Keratinocyte (primary cell): ENCODE measurements at regions not wholly inside any gene's neighbourhood (a gene's known extent, or its start where the extent isn't known, plus 50 kb on each side); places are given as distances from the start of the nearest gene placed in this dataset.

Experiments used
- DNase-seq: peaks from one replicate; pipeline ENCODE4 v3.0.0-alpha.2; 2011; ENCODE audit warnings: low read depth, missing footprints, low spot score
- FAIRE-seq: peaks from 2 replicates; lab custom pipeline; 2011; peaks lifted over from hg19 to GRCh38; lab: Jason Lieb, UNC
- H2AFZ ChIP-seq: 2 replicates; pipeline ENCODE4 v1.6.0; 2012; ENCODE audit warnings: low read length, control low read depth, inconsistent platforms; ENCODE audit not compliant: control insufficient read depth
- H3K27ac ChIP-seq: 2 replicates; pipeline ENCODE4 v1.5.1; 2011; ENCODE audit warnings: low read length; ENCODE audit not compliant: control insufficient read depth, insufficient read depth
- H3K27me3 ChIP-seq: 3 replicates; pipeline ENCODE4 v1.6.0; 2011; ENCODE audit warnings: low read length; ENCODE audit not compliant: control insufficient read depth, insufficient read depth; ENCODE audit errors: extremely low read depth
- H3K36me3 ChIP-seq, 2 experiments: 2 replicates in 1 of 2; 3 replicates in 1 of 2; pipeline ENCODE4 v1.5.1; 2011; ENCODE audit warnings: low read length in 2 of 2, mild to moderate bottlenecking in 1 of 2; ENCODE audit not compliant: control insufficient read depth in 2 of 2, insufficient read depth in 2 of 2; ENCODE audit errors: extremely low read depth in 1 of 2
- H3K4me1 ChIP-seq: 3 replicates; pipeline ENCODE4 v1.5.1; 2011; ENCODE audit warnings: low read length; ENCODE audit not compliant: control insufficient read depth, insufficient read depth; ENCODE audit errors: extremely low read depth
- H3K4me2 ChIP-seq: 3 replicates; pipeline ENCODE4 v1.6.0; 2011; ENCODE audit warnings: low read depth, low read length; ENCODE audit not compliant: control insufficient read depth, insufficient read depth; ENCODE audit errors: extremely low read depth
- H3K4me3 ChIP-seq, 3 experiments: fragments of 200-600 bp in 1 of 3; sonication (generic) in 1 of 3; 2 replicates in 2 of 3; 3 replicates in 1 of 3; pipeline ENCODE4 v1.5.1; 2011 to 2016; ENCODE audit warnings: low read length in 3 of 3, mild to moderate bottlenecking in 3 of 3, control low read depth in 2 of 3, inconsistent platforms in 1 of 3, low read depth in 1 of 3, mixed read lengths in 1 of 3, mixed run types in 1 of 3, moderate library complexity in 1 of 3; ENCODE audit not compliant: control insufficient read depth in 2 of 3, insufficient read depth in 2 of 3; ENCODE audit errors: extremely low read depth in 1 of 3
- H3K79me2 ChIP-seq: 2 replicates; pipeline ENCODE4 v1.6.0; 2012; ENCODE audit warnings: low read length; ENCODE audit not compliant: control insufficient read depth, insufficient read depth
- H3K9ac ChIP-seq: 3 replicates; pipeline ENCODE4 v1.6.0; 2011; ENCODE audit warnings: low read length; ENCODE audit not compliant: control insufficient read depth, insufficient read depth; ENCODE audit errors: extremely low read depth
- H3K9me1 ChIP-seq: 3 replicates; pipeline ENCODE4 v1.6.0; 2011; ENCODE audit warnings: low read length; ENCODE audit not compliant: control insufficient read depth, insufficient read depth; ENCODE audit errors: extremely low read depth
- H3K9me3 ChIP-seq: 2 replicates; pipeline ENCODE4 v1.5.1; 2012; ENCODE audit warnings: low read depth, low read length; ENCODE audit not compliant: control insufficient read depth
- H4K20me1 ChIP-seq: 3 replicates; pipeline ENCODE4 v1.6.0; 2011; ENCODE audit warnings: low read length; ENCODE audit not compliant: control insufficient read depth, insufficient read depth; ENCODE audit errors: extremely low read depth
- EZH2 ChIP-seq: IDR thresholded peaks from one replicate; pipeline ENCODE4 v1.6.1; 2012; ENCODE audit warnings: inconsistent platforms, mild to moderate bottlenecking, low read length, moderate library complexity
- dilution Hi-C: fragments of 300-500 bp; cut with MboI; formaldehyde crosslinking; loops from one replicate; pipeline ENCODE4 v1.7.0; 2020; ENCODE audit warnings: low sequenced_read_pairs; ENCODE audit not compliant: extremely low pct_ligation_motif_present
- TF ChIP-seq, protein P1 (sequence below), 3 experiments: IDR thresholded peaks in 1 of 3; conservative IDR thresholded peaks in 1 of 3; optimal IDR thresholded peaks in 1 of 3; 2 replicates in 2 of 3; 3 replicates in 1 of 3; pipeline versions ENCODE3 to v1.5.1; 2011; ENCODE audit warnings: low read length in 3 of 3, mild to moderate bottlenecking in 3 of 3, moderate library complexity in 2 of 3, control low read depth in 1 of 3, inconsistent platforms in 1 of 3; ENCODE audit not compliant: insufficient read depth in 2 of 3; ENCODE audit errors: extremely low read depth in 1 of 3

GRCh38 chr2:40540026-40540425, 88.1 kb upstream of the SLC8A1 start:
- Histone ChIP-seq H3K79me2 (no peaks in the 10 kb centered on the region), H3K36me3 (no peaks in the 10 kb centered on the region), H3K27ac (no peak overlapping the region), H3K4me1 (no peaks in the 10 kb centered on the region), H3K9me3 (no peaks in the 10 kb centered on the region), H3K9ac (no peak overlapping the region), H3K9me1 (no peaks in the 10 kb centered on the region), H2AFZ (no peak overlapping the region), H3K27me3 (no peaks in the 10 kb centered on the region), H4K20me1 (no peaks in the 10 kb centered on the region), H3K4me3 (no peak overlapping the region), H3K4me2 (no peak overlapping the region)
- dilution Hi-C loops = no loop called here
- TF ChIP-seq, protein P1, sequence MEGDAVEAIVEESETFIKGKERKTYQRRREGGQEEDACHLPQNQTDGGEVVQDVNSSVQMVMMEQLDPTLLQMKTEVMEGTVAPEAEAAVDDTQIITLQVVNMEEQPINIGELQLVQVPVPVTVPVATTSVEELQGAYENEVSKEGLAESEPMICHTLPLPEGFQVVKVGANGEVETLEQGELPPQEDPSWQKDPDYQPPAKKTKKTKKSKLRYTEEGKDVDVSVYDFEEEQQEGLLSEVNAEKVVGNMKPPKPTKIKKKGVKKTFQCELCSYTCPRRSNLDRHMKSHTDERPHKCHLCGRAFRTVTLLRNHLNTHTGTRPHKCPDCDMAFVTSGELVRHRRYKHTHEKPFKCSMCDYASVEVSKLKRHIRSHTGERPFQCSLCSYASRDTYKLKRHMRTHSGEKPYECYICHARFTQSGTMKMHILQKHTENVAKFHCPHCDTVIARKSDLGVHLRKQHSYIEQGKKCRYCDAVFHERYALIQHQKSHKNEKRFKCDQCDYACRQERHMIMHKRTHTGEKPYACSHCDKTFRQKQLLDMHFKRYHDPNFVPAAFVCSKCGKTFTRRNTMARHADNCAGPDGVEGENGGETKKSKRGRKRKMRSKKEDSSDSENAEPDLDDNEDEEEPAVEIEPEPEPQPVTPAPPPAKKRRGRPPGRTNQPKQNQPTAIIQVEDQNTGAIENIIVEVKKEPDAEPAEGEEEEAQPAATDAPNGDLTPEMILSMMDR (optimal IDR thresholded peaks at IDR 0.05 in 1 of 3, IDR thresholded peaks at IDR 0.05 in 1 of 3, conservative IDR thresholded peaks at IDR 0.05 in 1 of 3; ENCODE audit: extremely low read depth in 1 of 3, insufficient read depth in 2 of 3, low read length in 3 of 3) = no peak
- TF ChIP-seq EZH2 = no peak
- DNase-seq = no peak
- no peak for FAIRE-seq

DNA sequence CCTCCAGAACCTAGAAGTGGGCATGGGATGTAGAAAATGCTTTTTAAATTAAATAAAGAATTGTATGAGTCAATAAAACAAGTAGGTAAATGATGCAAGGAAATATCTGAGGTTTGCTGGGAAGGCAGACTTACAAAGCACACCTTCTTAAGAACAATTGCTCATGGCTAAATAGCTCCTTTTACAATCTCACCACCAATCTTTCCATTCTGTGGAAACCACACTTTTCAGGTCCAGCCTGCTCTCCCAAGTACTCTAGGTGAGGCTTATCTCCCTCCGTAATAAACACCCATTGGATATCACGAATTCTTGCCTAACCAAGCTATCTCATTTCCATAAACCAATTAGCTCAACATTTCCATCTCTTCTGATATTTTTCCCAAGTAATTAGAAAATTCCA, 91.5 kb upstream of the SLC8A1 start:
- H3K9ac ChIP-seq = no peak overlapping the region
- no peak overlapping the region for H3K4me3 ChIP-seq
- DNase-seq = no peak
- dilution Hi-C loops = no loop called here
- no peaks in the 10 kb centered on the region for H3K79me2 ChIP-seq
- H2AFZ ChIP-seq = no peak overlapping the region
- no peak for FAIRE-seq
- H3K36me3 ChIP-seq = no peaks in the 10 kb centered on the region
- H3K9me3 ChIP-seq = no peaks in the 10 kb centered on the region
- H3K27ac ChIP-seq = no peak overlapping the region
- no peaks in the 10 kb centered on the region for H3K27me3 ChIP-seq
- H3K4me1 ChIP-seq = no peaks in the 10 kb centered on the region
- TF ChIP-seq, protein P1 (optimal IDR thresholded peaks at IDR 0.05 in 1 of 3, IDR thresholded peaks at IDR 0.05 in 1 of 3, conservative IDR thresholded peaks at IDR 0.05 in 1 of 3; ENCODE audit: extremely low read depth in 1 of 3, insufficient read depth in 2 of 3, low read length in 3 of 3) = no peak
- TF ChIP-seq EZH2 = no peak
- H3K9me1 ChIP-seq = no peaks in the 10 kb centered on the region
- no peaks in the 10 kb centered on the region for H4K20me1 ChIP-seq
- H3K4me2 ChIP-seq = no peak overlapping the region
